ENCODE measurements at regions not wholly inside any gene's neighbourhood (a gene's known extent, or its start where the extent isn't known, plus 50 kb on each side); places are given as distances from the start of the nearest gene placed in this dataset.

- no peak for TF ChIP-seq POLR2A (IDR thresholded peaks at IDR 0.05; ENCODE audit: low read length)
- TF ChIP-seq GATA1 (IDR thresholded peaks at IDR 0.05; ENCODE audit: low read depth, low read length) = no peak
These were observed 208.1 kb downstream of the TGFB2 start for GRCh38 chr1:218553197-218553596.
